Peyer's patch (tissue), 4 donors: ENCODE measurements at regions not wholly inside any gene's neighbourhood (a gene's known extent, or its start where the extent isn't known, plus 50 kb on each side); places are given as distances from the start of the nearest gene placed in this dataset.

ENCODE experiments used
- DNase-seq, 3 donors: peaks; one replicate each; pipeline ENCODE4 v3.0.0-alpha.2; 2017 to 2019
- H3K27ac ChIP-seq, 4 donors: fragments of 200-600 bp; sonication (generic); one replicate each; pipeline ENCODE4 v1.5.1; 2016 to 2019
- H3K27me3 ChIP-seq, 2 donors: fragments of 200-600 bp; sonication (generic); one replicate each; pipeline ENCODE4 v1.5.1; 2019
- H3K36me3 ChIP-seq, 3 donors: fragments of 200-600 bp; sonication (generic); one replicate each; pipeline ENCODE4 v1.5.1; 2016 to 2019
- H3K4me1 ChIP-seq, 4 donors: fragments of 200-600 bp; sonication (generic); one replicate each; pipeline ENCODE4 v1.5.1; 2016 to 2019
- H3K4me3 ChIP-seq, 4 donors: fragments of 200-600 bp; sonication (generic); 1 replicate in 3 of 4; 2 replicates in 1 of 4; pipeline ENCODE4 v1.5.1; 2016 to 2019; ENCODE audit warnings: mild to moderate bottlenecking in 1 of 4
- H3K9me3 ChIP-seq, 4 donors: fragments of 200-600 bp; sonication (generic); one replicate each; pipeline ENCODE4 v1.5.1; 2016 to 2019; ENCODE audit warnings: mild to moderate bottlenecking in 1 of 4
- POLR2A ChIP-seq, 2 donors: fragments of 450-650 bp; IDR thresholded peaks; one replicate each; pipeline ENCODE4 v1.5.1; 2017; ENCODE audit warnings: antibody characterized with exemption in 2 of 2, mild to moderate bottlenecking in 2 of 2, moderate library complexity in 2 of 2
- TF ChIP-seq, protein P1 (sequence below), 6 experiments: fragments of 450-650 bp in 4 of 6; fragments of 200-600 bp in 2 of 6; sonication (generic) in 1 of 6; IDR thresholded peaks; one replicate each; pipeline ENCODE4 v1.5.1; 2017 to 2019; ENCODE audit warnings: antibody characterized with exemption in 6 of 6, mild to moderate bottlenecking in 3 of 6, moderate library complexity in 1 of 6

DNA sequence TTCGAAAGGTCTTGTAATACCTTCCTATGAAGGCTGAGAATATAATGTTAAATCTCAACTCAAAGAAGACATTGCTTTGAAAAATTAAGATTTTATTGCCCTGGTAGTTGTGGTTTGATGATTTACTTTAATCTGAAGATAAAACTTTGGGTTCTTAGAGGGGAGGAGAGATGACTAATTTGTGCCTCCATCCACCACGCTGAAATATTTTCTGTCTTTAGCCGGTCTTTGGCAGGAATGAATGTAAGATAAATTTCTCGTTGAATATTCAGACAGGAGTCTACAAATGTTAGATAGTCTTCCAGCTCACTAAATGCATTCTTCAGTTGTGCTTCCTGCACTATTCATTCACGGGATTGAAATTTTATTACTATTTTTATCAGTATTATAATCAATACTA lies 844.3 kb upstream of the NR2F2 start:
- no peaks in the 10 kb centered on the region for H3K36me3 ChIP-seq
- H3K27me3 ChIP-seq = no peaks in the 10 kb centered on the region
- DNase-seq = no peak
- no peaks in the 10 kb centered on the region for H3K4me1 ChIP-seq
- TF ChIP-seq, protein P1, sequence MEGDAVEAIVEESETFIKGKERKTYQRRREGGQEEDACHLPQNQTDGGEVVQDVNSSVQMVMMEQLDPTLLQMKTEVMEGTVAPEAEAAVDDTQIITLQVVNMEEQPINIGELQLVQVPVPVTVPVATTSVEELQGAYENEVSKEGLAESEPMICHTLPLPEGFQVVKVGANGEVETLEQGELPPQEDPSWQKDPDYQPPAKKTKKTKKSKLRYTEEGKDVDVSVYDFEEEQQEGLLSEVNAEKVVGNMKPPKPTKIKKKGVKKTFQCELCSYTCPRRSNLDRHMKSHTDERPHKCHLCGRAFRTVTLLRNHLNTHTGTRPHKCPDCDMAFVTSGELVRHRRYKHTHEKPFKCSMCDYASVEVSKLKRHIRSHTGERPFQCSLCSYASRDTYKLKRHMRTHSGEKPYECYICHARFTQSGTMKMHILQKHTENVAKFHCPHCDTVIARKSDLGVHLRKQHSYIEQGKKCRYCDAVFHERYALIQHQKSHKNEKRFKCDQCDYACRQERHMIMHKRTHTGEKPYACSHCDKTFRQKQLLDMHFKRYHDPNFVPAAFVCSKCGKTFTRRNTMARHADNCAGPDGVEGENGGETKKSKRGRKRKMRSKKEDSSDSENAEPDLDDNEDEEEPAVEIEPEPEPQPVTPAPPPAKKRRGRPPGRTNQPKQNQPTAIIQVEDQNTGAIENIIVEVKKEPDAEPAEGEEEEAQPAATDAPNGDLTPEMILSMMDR (IDR thresholded peaks at IDR 0.05) = no peak
- TF ChIP-seq POLR2A (IDR thresholded peaks at IDR 0.05) = no peak
- H3K9me3 ChIP-seq = no peaks in the 10 kb centered on the region
- no peak overlapping the region for H3K4me3 ChIP-seq
- no peak overlapping the region for H3K27ac ChIP-seq

DNA sequence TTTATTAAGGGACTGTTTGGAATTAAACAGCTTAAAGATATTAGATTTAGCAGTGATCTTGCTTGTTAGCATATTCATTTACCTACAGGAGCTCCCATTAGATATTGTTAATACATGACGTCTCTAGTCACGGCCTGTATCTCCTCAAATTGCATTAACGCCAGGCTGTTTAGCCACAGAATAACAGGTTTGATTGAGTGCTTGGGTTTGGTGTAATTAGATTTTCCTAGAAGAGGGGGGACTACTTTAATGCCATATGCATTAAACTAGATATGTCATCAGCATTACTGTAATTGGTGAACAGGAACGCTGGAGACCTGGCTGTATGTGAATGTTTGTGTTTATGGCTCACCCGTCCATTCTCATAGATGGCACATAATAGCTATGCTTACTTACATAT lies 841.4 kb upstream of the NR2F2 start:
- Histone ChIP-seq H3K4me1 (no peaks in the 10 kb centered on the region), H3K9me3 (no peaks in the 10 kb centered on the region), H3K27ac (no peak overlapping the region), H3K36me3 (no peaks in the 10 kb centered on the region), H3K4me3 (no peak overlapping the region), H3K27me3 (no peaks in the 10 kb centered on the region)
- DNase-seq = no peak
- TF ChIP-seq POLR2A (IDR thresholded peaks at IDR 0.05) = no peak
- TF ChIP-seq, protein P1 (IDR thresholded peaks at IDR 0.05) = no peak

DNA sequence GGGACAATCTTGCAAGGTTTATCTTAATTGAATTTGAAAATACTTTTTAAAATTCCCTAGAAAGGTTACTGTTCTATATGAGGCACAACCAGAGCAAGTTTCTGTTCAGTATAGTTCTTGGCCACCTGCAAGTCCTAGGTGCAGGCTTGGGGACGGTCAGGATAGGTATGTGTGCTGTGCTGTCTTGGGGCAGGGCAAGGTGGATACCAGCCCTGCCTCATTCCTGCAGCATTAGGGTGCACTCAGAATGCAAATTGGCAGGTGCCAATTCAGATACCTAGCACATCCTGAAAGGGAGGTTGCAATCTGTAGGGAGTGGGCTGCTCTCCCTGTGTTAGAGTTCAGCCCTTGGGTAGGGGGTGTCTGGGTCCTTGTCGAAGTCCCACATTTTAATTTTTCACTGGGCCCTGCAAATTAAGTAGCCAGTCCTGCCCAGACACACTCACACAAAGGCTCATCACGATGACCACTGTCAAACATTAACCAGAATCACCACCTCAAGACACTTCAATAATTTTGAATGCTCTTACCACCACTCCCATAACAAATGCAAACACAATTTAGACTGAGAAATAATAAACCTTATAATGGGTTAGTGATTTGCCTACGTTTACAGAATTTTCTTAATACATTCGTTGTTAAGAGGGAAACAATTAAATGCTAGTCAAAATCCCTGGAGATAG lies 838.0 kb upstream of the NR2F2 start:
- no peaks in the 10 kb centered on the region for H3K27me3 ChIP-seq
- no peaks in the 10 kb centered on the region for H3K36me3 ChIP-seq
- H3K4me3 ChIP-seq = no peak overlapping the region
- TF ChIP-seq POLR2A (IDR thresholded peaks at IDR 0.05) = no peak
- TF ChIP-seq, protein P1 (IDR thresholded peaks at IDR 0.05) = no peak
- DNase-seq = no peak
- H3K9me3 ChIP-seq = no peaks in the 10 kb centered on the region
- no peaks in the 10 kb centered on the region for H3K4me1 ChIP-seq
- H3K27ac ChIP-seq = no peak overlapping the region

DNA sequence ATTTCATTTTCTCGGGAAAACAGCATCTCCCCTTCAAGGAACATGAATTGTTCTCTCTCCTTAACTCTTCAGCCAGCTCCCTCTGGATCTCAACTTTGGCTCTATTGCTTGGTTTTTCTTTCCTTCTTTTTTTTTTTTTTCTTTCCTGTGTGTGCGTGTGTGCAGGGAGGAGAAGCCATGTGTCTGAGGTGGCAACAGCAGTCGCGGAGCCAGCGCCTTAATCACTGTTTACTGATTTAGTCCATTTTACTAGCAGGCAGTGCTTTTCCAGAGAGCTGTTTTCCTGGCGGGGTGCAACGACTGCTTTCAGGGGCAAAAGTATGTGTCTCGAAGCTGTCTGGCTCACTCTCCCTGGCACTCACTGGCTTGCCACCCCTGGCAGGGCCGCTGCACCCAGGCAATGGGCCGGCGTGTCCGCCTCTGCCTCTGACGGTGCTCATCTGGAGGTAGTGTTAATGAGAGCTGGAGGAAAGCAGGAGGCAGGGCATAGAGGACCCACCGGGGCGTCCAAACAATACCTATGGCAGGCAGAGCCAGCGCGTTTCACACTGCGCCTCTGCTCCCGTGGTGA lies 835.4 kb upstream of the NR2F2 start:
- Histone ChIP-seq H3K27ac (no peak overlapping the region), H3K36me3 (no peaks in the 10 kb centered on the region), H3K4me1 (no peaks in the 10 kb centered on the region), H3K27me3 (no peaks in the 10 kb centered on the region), H3K4me3 (no peak overlapping the region), H3K9me3 (no peaks in the 10 kb centered on the region)
- no peak for DNase-seq
- TF ChIP-seq, protein P1 (IDR thresholded peaks at IDR 0.05) = no peak
- no peak for TF ChIP-seq POLR2A (IDR thresholded peaks at IDR 0.05)

DNA sequence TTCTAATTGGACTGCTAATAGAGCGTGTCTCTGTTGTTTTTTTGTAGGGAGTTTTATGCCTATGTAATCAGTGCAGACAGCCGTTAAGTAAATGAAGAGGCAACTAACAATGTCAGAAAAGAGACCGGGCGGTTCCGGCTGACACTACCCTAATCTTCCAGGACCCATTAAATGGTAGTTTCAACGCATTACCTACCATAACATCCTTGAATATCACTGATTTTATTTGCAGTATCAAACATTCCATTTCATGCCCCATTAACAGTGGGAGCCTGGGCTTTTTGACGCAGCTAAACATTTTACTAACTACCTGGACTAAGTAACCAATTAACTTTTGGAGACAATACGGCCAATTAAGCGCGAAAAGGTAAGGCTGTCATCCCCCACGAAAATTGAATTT lies 832.9 kb upstream of the NR2F2 start:
- no peaks in the 10 kb centered on the region for H3K27me3 ChIP-seq
- H3K4me3 ChIP-seq = no peak overlapping the region
- DNase-seq = no peak
- no peaks in the 10 kb centered on the region for H3K36me3 ChIP-seq
- no peak overlapping the region for H3K27ac ChIP-seq
- H3K4me1 ChIP-seq = no peaks in the 10 kb centered on the region
- H3K9me3 ChIP-seq = no peaks in the 10 kb centered on the region
- no peak for TF ChIP-seq POLR2A (IDR thresholded peaks at IDR 0.05)
- TF ChIP-seq, protein P1 (IDR thresholded peaks at IDR 0.05) = no peak
